GM21737 (cell line): ENCODE measurements at regions not wholly inside any gene's neighbourhood (a gene's known extent, or its start where the extent isn't known, plus 50 kb on each side); places are given as distances from the start of the nearest gene placed in this dataset.
"Not testable (repeated sequence)": the region's sequence is repeated elsewhere in the genome, so short reads cannot be mapped to it uniquely, and the experiment has no call there.

Experiments
- ATAC-seq: cut with Tn5 transposase; IDR thresholded peaks from one replicate; pipeline ENCODE4 v1.9.1; 2021; ENCODE audit warnings: mild to moderate bottlenecking, moderate library complexity; ENCODE audit not compliant: unreplicated experiment

- no peak for ATAC-seq
Measured at GRCh38 chr4:79748835-79749234, 324.2 kb downstream of the ANTXR2 start.

GRCh38 chr4:79747252-79747651 is 325.8 kb downstream of the ANTXR2 start:
- no peak for ATAC-seq

GRCh38 chr4:79743014-79743413 is 330.0 kb downstream of the ANTXR2 start:
- ATAC-seq = no peak

GRCh38 chr4:79739912-79740311 is 331.9 kb upstream of the GK2 start:
- no peak for ATAC-seq

- no peak for ATAC-seq
Measured at GRCh38 chr4:79723507-79723906, 315.5 kb upstream of the GK2 start.

GRCh38 chr4:79700356-79700755 is 292.3 kb upstream of the GK2 start:
- ATAC-seq = no peak

GRCh38 chr4:79697444-79697843 is 289.4 kb upstream of the GK2 start:
- no peak for ATAC-seq

- not testable (repeated sequence) for ATAC-seq
Measured at GRCh38 chr4:79696534-79696933, 288.5 kb upstream of the GK2 start.

- ATAC-seq = no peak
Measured at GRCh38 chr4:79695848-79696247, 287.8 kb upstream of the GK2 start.

GRCh38 chr4:79689740-79690139 is 281.7 kb upstream of the GK2 start:
- ATAC-seq = no peak

GRCh38 chr4:79688691-79689090 is 280.7 kb upstream of the GK2 start:
- no peak for ATAC-seq

- ATAC-seq = no peak
Measured at GRCh38 chr4:79687006-79687405, 279.0 kb upstream of the GK2 start.

GRCh38 chr4:79685542-79685941 is 277.5 kb upstream of the GK2 start:
- no peak for ATAC-seq

- ATAC-seq = no peak
Measured at GRCh38 chr4:79684516-79684915, 276.5 kb upstream of the GK2 start.

GRCh38 chr4:79682801-79683530 is 274.9 kb upstream of the GK2 start:
- ATAC-seq = no peak

- no peak for ATAC-seq
Measured at GRCh38 chr4:79682161-79682560, 274.1 kb upstream of the GK2 start.

GRCh38 chr4:79679859-79680258 is 271.8 kb upstream of the GK2 start:
- no peak for ATAC-seq

GRCh38 chr4:79678472-79679202 is 270.6 kb upstream of the GK2 start:
- ATAC-seq = no peak

GRCh38 chr4:79676705-79677104 is 268.7 kb upstream of the GK2 start:
- ATAC-seq = no peak

- not testable (repeated sequence) for ATAC-seq
Measured at GRCh38 chr4:79674906-79675305, 266.9 kb upstream of the GK2 start.

GRCh38 chr4:79673898-79674297 is 265.9 kb upstream of the GK2 start:
- ATAC-seq = no peak

GRCh38 chr4:79673377-79673776 is 265.3 kb upstream of the GK2 start:
- no peak for ATAC-seq
